CD4-positive, alpha-beta T cell (primary cell): ENCODE measurements at regions not wholly inside any gene's neighbourhood (a gene's known extent, or its start where the extent isn't known, plus 50 kb on each side); places are given as distances from the start of the nearest gene placed in this dataset.

Experiments used
- ATAC-seq: fragments of 200-7000 bp; cut with Tn5 transposase; one replicate; pipeline ENCODE4 v1.10.0; 2022; ENCODE audit warnings: mild to moderate bottlenecking; ENCODE audit not compliant: poor library complexity
- CTCF ChIA-PET: fragments of 350-600 bp; sonication (Branson Sonifier 250); formaldehyde crosslinking; loops from one replicate; lab custom pipeline; 2021; ENCODE audit warnings: antibody characterized with exemption, inconsistent platforms; lab: Charles Lee
- POLR2A ChIA-PET: fragments of 350-600 bp; sonication (Branson Sonifier 250); formaldehyde crosslinking; loops from one replicate; lab custom pipeline; 2021; ENCODE audit warnings: antibody characterized with exemption, inconsistent platforms; lab: Charles Lee
- DNase-seq, 14 experiments: peaks; one replicate each; pipeline ENCODE4 v3.0.0-alpha.2; 2013 to 2020; ENCODE audit warnings: mixed read lengths in 2 of 14
- H3K27ac ChIP-seq, 2 donors: one replicate each; pipeline versions ENCODE4 v1.5.1 to v1.7.0; 2013; ENCODE audit warnings: low read length in 2 of 2, low read depth in 1 of 2, mild to moderate bottlenecking in 1 of 2
- H3K27me3 ChIP-seq, 2 experiments: 1 replicate in 1 of 2; 2 replicates in 1 of 2; pipeline versions ENCODE4 v1.6.1 to v1.7.0; 2013; ENCODE audit warnings: low read length in 2 of 2, control low read depth in 1 of 2, mild to moderate bottlenecking in 1 of 2, moderate library complexity in 1 of 2; ENCODE audit not compliant: insufficient read depth in 2 of 2, control insufficient read depth in 1 of 2
- H3K36me3 ChIP-seq: one replicate; pipeline ENCODE4 v1.6.1; 2013; ENCODE audit warnings: low read length, control low read depth; ENCODE audit not compliant: insufficient read depth
- H3K4me1 ChIP-seq: one replicate; pipeline ENCODE4 v1.6.1; 2013; ENCODE audit warnings: low read length, control low read depth; ENCODE audit not compliant: insufficient read depth
- H3K4me3 ChIP-seq: one replicate; pipeline ENCODE4 v1.5.1; 2013; ENCODE audit warnings: mild to moderate bottlenecking, low read length, moderate library complexity
- H3K9me3 ChIP-seq, 2 experiments: 1 replicate in 1 of 2; 2 replicates in 1 of 2; pipeline versions ENCODE4 v1.6.1 to v1.7.0; 2013; ENCODE audit warnings: low read length in 2 of 2, mild to moderate bottlenecking in 2 of 2, control low read depth in 1 of 2, moderate library complexity in 1 of 2; ENCODE audit not compliant: control insufficient read depth in 1 of 2, insufficient read depth in 1 of 2
- H3K27ac Mint-ChIP-seq: one replicate; pipeline ENCODE4 v1.8.0; 2020; ENCODE audit warnings: mixed read lengths
- H3K27me3 Mint-ChIP-seq: one replicate; pipeline ENCODE4 v1.8.0; 2021; ENCODE audit warnings: mixed read lengths
- H3K36me3 Mint-ChIP-seq: one replicate; pipeline ENCODE4 v1.8.0; 2021; ENCODE audit warnings: low read depth, mixed read lengths
- H3K4me1 Mint-ChIP-seq: one replicate; pipeline ENCODE4 v1.8.0; 2021; ENCODE audit warnings: low read depth, mixed read lengths
- H3K4me3 Mint-ChIP-seq: one replicate; pipeline ENCODE4 v1.8.0; 2020; ENCODE audit warnings: mild to moderate bottlenecking, mixed read lengths
- H3K9me3 Mint-ChIP-seq: one replicate; pipeline ENCODE4 v1.8.0; 2020; ENCODE audit warnings: mixed read lengths
- intact Hi-C, 2 experiments: fragments of 100-400 bp; cut with DNase I in 1 of 2; cut with micrococcal nuclease in 1 of 2; formaldehyde crosslinking; loops; one replicate each; pipeline versions ENCODE4 v1.15.1 to v1.9.0; 2023 to 2025; cut with DNase I, micrococcal nuclease
- TF ChIP-seq, protein P1 (sequence below): fragments of 200-600 bp; IDR thresholded peaks from one replicate; pipeline ENCODE4 v1.8.0; 2022; ENCODE audit warnings: antibody characterized with exemption, mild to moderate bottlenecking

DNA sequence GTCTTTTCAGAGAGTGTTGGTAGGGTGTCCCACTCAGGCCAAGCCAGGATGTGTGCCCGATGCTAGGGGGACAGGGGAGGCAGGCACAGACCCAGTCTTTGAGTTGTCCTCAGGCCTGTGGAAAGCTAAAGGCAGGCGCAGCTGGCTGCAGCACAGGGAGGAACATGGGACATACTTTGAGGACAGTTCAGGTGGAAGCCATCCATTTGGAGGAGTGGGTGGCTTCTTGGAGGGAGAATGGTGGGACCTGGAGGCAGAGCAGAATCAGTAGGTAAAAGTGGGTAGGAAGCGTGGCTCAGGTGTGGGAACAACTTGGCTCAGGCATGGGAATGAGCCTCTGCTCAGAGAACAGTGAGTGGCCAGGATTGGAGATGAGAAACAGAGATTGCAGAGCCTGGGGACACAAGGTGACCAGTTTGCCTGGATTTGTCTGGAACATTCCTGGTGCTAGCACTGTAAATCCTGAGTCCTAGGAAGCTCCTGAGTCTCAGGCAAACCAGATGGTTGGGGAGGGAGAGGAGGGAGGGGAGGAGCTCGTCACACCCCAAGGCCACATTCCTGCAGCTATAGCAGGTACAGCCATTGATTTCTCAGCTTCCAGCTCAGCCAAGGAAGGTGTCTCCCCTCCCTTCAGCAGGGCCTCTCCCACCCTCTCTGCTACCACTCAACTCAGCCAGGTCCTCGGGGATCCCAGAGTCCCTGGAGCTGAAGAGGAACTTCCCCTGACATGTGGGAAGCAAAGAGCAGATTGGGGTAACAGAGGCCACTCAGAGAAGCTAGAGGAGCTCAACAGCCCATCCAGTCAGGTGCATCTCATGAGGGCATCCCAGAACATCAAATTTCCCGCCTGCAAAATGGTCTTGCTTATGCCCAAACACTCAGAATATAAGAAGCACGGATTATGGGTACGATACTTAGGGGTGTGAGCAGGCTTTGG, 65.2 kb upstream of the TINAGL1 start:
- Mint-ChIP-seq H3K36me3 (no peaks in the 10 kb centered on the region), H3K9me3 (no peaks in the 10 kb centered on the region), H3K27me3 (no peaks in the 10 kb centered on the region), H3K4me1 (peaks cover 33% of the 10 kb centered on the region), H3K4me3 (no peak overlapping the region), H3K27ac (no peak overlapping the region)
- H3K4me3 ChIP-seq: no peak overlapping the region
- TF ChIP-seq, protein P1, sequence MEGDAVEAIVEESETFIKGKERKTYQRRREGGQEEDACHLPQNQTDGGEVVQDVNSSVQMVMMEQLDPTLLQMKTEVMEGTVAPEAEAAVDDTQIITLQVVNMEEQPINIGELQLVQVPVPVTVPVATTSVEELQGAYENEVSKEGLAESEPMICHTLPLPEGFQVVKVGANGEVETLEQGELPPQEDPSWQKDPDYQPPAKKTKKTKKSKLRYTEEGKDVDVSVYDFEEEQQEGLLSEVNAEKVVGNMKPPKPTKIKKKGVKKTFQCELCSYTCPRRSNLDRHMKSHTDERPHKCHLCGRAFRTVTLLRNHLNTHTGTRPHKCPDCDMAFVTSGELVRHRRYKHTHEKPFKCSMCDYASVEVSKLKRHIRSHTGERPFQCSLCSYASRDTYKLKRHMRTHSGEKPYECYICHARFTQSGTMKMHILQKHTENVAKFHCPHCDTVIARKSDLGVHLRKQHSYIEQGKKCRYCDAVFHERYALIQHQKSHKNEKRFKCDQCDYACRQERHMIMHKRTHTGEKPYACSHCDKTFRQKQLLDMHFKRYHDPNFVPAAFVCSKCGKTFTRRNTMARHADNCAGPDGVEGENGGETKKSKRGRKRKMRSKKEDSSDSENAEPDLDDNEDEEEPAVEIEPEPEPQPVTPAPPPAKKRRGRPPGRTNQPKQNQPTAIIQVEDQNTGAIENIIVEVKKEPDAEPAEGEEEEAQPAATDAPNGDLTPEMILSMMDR: no peak
- ChIA-PET CTCF (no interaction called here), POLR2A (no interaction called here)
- H3K4me1 ChIP-seq: peaks cover 1% of the 10 kb centered on the region
- DNase-seq: no peak
- ATAC-seq: no peak
- intact Hi-C loops: no loop called here
- no peaks in the 10 kb centered on the region for H3K36me3 ChIP-seq
- peaks cover 0 to 2% of the 10 kb centered on the region in 2 experiments for H3K27me3 ChIP-seq
- H3K27ac ChIP-seq: no peak overlapping the region
- peaks cover 0 to 11% of the 10 kb centered on the region in 2 experiments for H3K9me3 ChIP-seq

DNA sequence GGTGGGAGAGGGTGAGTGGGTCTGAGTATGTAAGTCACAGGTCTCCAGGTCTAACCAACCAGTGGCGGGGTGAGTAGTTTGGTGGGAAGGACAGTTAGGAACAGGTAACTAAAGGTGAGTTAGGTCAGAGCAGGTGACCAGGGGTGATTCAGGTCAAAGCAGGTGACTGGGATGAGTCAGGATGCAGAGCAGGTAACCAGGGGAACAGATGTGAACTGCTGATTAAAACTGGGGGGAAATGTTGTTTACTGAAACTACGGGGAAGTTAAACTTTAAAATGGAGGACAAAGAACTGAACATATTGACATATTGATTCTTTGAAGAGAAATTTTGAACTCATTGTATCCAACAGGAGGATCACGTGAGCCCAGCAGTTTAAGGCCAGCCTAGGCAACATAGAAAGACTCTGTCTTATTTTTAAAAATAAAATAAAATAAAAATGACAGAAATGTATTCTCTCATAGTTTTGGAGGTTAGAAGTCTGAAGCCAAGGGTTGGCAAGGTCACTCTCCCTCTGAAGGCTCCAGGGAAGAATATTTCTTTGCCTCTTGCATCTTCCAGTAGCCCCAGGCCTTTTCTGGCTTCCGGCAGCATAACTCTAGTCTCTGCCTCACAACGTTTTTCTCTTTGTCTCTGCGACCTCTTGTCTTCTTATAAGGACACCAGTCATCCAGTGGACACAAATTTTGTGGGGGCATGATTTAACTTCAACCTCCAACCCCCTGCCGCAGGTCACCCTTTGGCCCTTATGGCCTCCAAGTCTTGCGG, 64.3 kb upstream of the TINAGL1 start:
- Mint-ChIP-seq H3K4me3 (no peak overlapping the region), H3K4me1 (peaks cover 24% of the 10 kb centered on the region), H3K27ac (no peak overlapping the region), H3K27me3 (no peaks in the 10 kb centered on the region), H3K9me3 (no peaks in the 10 kb centered on the region), H3K36me3 (no peaks in the 10 kb centered on the region)
- ChIA-PET POLR2A (no interaction called here), CTCF (no interaction called here)
- intact Hi-C loops: no loop called here
- Histone ChIP-seq H3K4me3 (no peak overlapping the region), H3K27me3 (peaks cover 0 to 2% of the 10 kb centered on the region in 2 experiments), H3K36me3 (no peaks in the 10 kb centered on the region), H3K9me3 (peaks cover 0 to 11% of the 10 kb centered on the region in 2 experiments), H3K4me1 (no peaks in the 10 kb centered on the region), H3K27ac (no peak overlapping the region)
- DNase-seq: no peak
- ATAC-seq: no peak
- TF ChIP-seq, protein P1: no peak

DNA sequence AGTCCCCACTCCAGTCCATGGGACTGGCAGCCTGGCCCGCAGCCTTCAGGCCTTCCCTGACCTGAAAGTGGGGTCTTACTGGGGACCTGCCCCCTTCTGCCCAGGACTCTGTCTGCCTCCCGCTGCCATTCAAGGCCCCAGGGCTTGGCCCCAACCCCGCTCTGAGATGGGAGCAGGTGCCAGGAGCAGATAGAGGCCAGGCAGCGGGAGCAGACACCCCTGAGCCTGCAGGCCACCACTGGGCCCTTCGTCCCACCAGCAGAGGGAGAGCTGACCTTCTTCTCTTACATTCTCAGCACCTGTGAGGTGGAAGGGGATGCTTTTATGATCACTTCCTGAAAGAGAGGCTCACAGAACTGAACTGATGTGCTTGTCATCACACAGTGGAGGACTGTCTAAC, 62.2 kb upstream of the TINAGL1 start:
- POLR2A ChIA-PET: no interaction called here
- no peak for DNase-seq

More for the DNA sequence above, 62.2 kb upstream of the TINAGL1 start:
- no peaks in the 10 kb centered on the region for H3K27me3 Mint-ChIP-seq
- no peak overlapping the region for H3K27ac ChIP-seq
- H3K36me3 ChIP-seq: no peaks in the 10 kb centered on the region
- H3K27ac Mint-ChIP-seq: no peak overlapping the region
- H3K4me1 Mint-ChIP-seq: peaks cover 13% of the 10 kb centered on the region
- CTCF ChIA-PET: no interaction called here
- no peak overlapping the region for H3K4me3 ChIP-seq
- peaks cover 0 to 2% of the 10 kb centered on the region in 2 experiments for H3K27me3 ChIP-seq
- H3K9me3 ChIP-seq: peaks cover 0 to 11% of the 10 kb centered on the region in 2 experiments
- ATAC-seq: no peak
- H3K4me3 Mint-ChIP-seq: no peak overlapping the region
- H3K9me3 Mint-ChIP-seq: no peaks in the 10 kb centered on the region
- no peaks in the 10 kb centered on the region for H3K36me3 Mint-ChIP-seq
- no peaks in the 10 kb centered on the region for H3K4me1 ChIP-seq
- intact Hi-C loops: no loop called here
- TF ChIP-seq, protein P1: no peak
